OCI-LY1 (cell line): ENCODE measurements at regions not wholly inside any gene's neighbourhood (a gene's known extent, or its start where the extent isn't known, plus 50 kb on each side); places are given as distances from the start of the nearest gene placed in this dataset.

ENCODE experiments used
- H2AFZ ChIP-seq: fragments of 200-600 bp; sonication (generic), shearing (Covaris generic); 2 replicates; pipeline ENCODE4 v1.6.0; 2014; ENCODE audit warnings: antibody characterized with exemption, mild to moderate bottlenecking, low read length
- H3F3A ChIP-seq: fragments of 200-600 bp; sonication (generic), shearing (Covaris generic); 2 replicates; pipeline ENCODE4 v1.6.0; 2014; ENCODE audit warnings: mild to moderate bottlenecking, antibody characterized with exemption, low read length, moderate library complexity; ENCODE audit not compliant: insufficient read depth
- H3K27ac ChIP-seq: fragments of 200-600 bp; sonication (generic); 2 replicates; pipeline ENCODE4 v1.5.1; 2014; ENCODE audit warnings: low read length, mixed run types, mild to moderate bottlenecking, low read depth; ENCODE audit not compliant: poor library complexity, severe bottlenecking
- H3K27me3 ChIP-seq: fragments of 200-600 bp; sonication (generic); 2 replicates; pipeline ENCODE4 v1.6.0; 2014; ENCODE audit warnings: antibody characterized with exemption, mild to moderate bottlenecking, low read length, moderate library complexity; ENCODE audit not compliant: insufficient read depth
- H3K36me3 ChIP-seq: fragments of 200-600 bp; sonication (generic); 2 replicates; pipeline ENCODE4 v1.6.1; 2014; ENCODE audit warnings: mild to moderate bottlenecking, antibody characterized with exemption, low read length, moderate library complexity, mixed read lengths; ENCODE audit not compliant: insufficient read depth
- H3K4me1 ChIP-seq: fragments of 200-600 bp; sonication (generic); 2 replicates; pipeline ENCODE4 v1.5.1; 2014; ENCODE audit warnings: mild to moderate bottlenecking, low read length, moderate library complexity; ENCODE audit not compliant: insufficient read depth, severe bottlenecking
- H3K4me2 ChIP-seq: fragments of 200-600 bp; sonication (generic), shearing (Covaris generic); 2 replicates; pipeline ENCODE4 v1.6.1; 2014; ENCODE audit warnings: low read length
- H3K4me3 ChIP-seq: fragments of 200-600 bp; sonication (generic); 2 replicates; pipeline ENCODE4 v1.5.1; 2014; ENCODE audit warnings: low read length, low read depth, mild to moderate bottlenecking, mixed read lengths; ENCODE audit not compliant: poor library complexity, severe bottlenecking
- H3K79me2 ChIP-seq: fragments of 200-600 bp; shearing (Covaris generic); 2 replicates; pipeline ENCODE4 v1.6.1; 2016; ENCODE audit warnings: mixed run types, low read length, mixed read lengths; ENCODE audit not compliant: insufficient read depth
- H3K9ac ChIP-seq: fragments of 200-600 bp; sonication (generic), shearing (Covaris generic); 2 replicates; pipeline ENCODE4 v1.6.1; 2014; ENCODE audit warnings: mild to moderate bottlenecking, low read length, mixed read lengths
- H3K9me2 ChIP-seq: fragments of 200-600 bp; sonication (generic), shearing (Covaris generic); 2 replicates; pipeline ENCODE4 v1.6.1; 2014; ENCODE audit warnings: low read depth, mild to moderate bottlenecking, low read length, mixed read lengths
- H3K9me3 ChIP-seq: fragments of 200-600 bp; shearing (Covaris generic); 2 replicates; pipeline ENCODE4 v1.6.1; 2014; ENCODE audit warnings: low read length, mixed read lengths
- H4K20me1 ChIP-seq: fragments of 200-600 bp; sonication (generic), shearing (Covaris generic); 2 replicates; pipeline ENCODE4 v1.6.0; 2016; ENCODE audit warnings: mild to moderate bottlenecking, low read length; ENCODE audit not compliant: insufficient read depth
- EZH2 ChIP-seq: fragments of 200-600 bp; sonication (generic), shearing (Covaris generic); IDR thresholded peaks from 2 replicates; pipeline ENCODE4 v1.8.0; 2017; ENCODE audit warnings: borderline replicate concordance, mixed run types, mild to moderate bottlenecking, antibody characterized with exemption, low read length, moderate library complexity, mixed read lengths
- TF ChIP-seq, protein P1 (sequence below): fragments of 200-600 bp; sonication (generic), shearing (Covaris generic); IDR thresholded peaks from 2 replicates; pipeline ENCODE4 v1.5.1; 2017; ENCODE audit warnings: mild to moderate bottlenecking, antibody characterized with exemption, low read length, moderate library complexity, mixed read lengths

- no peak overlapping the region for H3K4me3 ChIP-seq
- no peaks in the 10 kb centered on the region for H3K4me1 ChIP-seq
- no peak overlapping the region for H3K9ac ChIP-seq
- TF ChIP-seq, protein P1, sequence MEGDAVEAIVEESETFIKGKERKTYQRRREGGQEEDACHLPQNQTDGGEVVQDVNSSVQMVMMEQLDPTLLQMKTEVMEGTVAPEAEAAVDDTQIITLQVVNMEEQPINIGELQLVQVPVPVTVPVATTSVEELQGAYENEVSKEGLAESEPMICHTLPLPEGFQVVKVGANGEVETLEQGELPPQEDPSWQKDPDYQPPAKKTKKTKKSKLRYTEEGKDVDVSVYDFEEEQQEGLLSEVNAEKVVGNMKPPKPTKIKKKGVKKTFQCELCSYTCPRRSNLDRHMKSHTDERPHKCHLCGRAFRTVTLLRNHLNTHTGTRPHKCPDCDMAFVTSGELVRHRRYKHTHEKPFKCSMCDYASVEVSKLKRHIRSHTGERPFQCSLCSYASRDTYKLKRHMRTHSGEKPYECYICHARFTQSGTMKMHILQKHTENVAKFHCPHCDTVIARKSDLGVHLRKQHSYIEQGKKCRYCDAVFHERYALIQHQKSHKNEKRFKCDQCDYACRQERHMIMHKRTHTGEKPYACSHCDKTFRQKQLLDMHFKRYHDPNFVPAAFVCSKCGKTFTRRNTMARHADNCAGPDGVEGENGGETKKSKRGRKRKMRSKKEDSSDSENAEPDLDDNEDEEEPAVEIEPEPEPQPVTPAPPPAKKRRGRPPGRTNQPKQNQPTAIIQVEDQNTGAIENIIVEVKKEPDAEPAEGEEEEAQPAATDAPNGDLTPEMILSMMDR, result no peak
- no peak for TF ChIP-seq EZH2
- H3F3A ChIP-seq, result no peaks in the 10 kb centered on the region
- no peaks in the 10 kb centered on the region for H3K9me3 ChIP-seq
- no peaks in the 10 kb centered on the region for H3K27me3 ChIP-seq
- H3K79me2 ChIP-seq, result no peaks in the 10 kb centered on the region
- H4K20me1 ChIP-seq, result no peaks in the 10 kb centered on the region
- no peak overlapping the region for H3K27ac ChIP-seq
- H3K36me3 ChIP-seq, result no peaks in the 10 kb centered on the region
- H3K9me2 ChIP-seq, result no peaks in the 10 kb centered on the region
- no peak overlapping the region for H3K4me2 ChIP-seq
- no peak overlapping the region for H2AFZ ChIP-seq
Measured at GRCh38 chr9:12908895-12909294, 134.1 kb downstream of the LURAP1L start.

DNA sequence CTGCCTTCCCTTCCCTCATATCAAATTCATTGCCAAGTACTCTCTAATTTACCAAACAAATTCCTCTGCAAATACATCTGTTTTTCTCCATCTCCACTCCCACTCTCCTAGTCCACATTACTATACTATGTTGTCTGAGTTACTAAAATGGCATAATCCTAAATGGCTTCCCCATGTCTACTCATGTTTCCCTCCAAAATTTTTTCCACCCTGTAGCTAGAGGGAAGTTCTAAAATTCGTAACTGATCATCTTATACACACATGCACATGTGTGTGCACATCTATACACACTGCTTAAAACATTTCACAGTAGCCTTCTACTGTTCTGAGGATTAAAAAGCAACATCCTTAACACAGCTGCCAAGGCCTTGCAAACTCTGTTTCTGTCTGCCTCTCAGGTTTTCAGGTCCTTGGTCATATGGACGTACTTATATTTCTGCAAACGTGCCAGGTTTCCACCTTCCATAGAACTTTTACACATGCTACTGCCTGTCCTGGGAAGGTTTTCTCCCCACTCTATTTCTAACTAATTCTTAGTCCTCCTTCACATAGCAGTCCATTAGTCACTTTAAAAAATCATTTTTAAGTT, 140.6 kb downstream of the LURAP1L start:
- no peaks in the 10 kb centered on the region for H3F3A ChIP-seq
- H3K9ac ChIP-seq, result no peak overlapping the region
- no peak overlapping the region for H3K4me2 ChIP-seq
- H3K4me3 ChIP-seq, result no peak overlapping the region
- TF ChIP-seq EZH2, result no peak
- TF ChIP-seq, protein P1, result no peak
- no peaks in the 10 kb centered on the region for H3K4me1 ChIP-seq
- no peaks in the 10 kb centered on the region for H4K20me1 ChIP-seq
- H3K27me3 ChIP-seq, result no peaks in the 10 kb centered on the region
- H2AFZ ChIP-seq, result no peak overlapping the region
- H3K27ac ChIP-seq, result no peak overlapping the region
- no peaks in the 10 kb centered on the region for H3K9me3 ChIP-seq
- no peaks in the 10 kb centered on the region for H3K9me2 ChIP-seq
- H3K36me3 ChIP-seq, result no peaks in the 10 kb centered on the region
- H3K79me2 ChIP-seq, result no peaks in the 10 kb centered on the region

DNA sequence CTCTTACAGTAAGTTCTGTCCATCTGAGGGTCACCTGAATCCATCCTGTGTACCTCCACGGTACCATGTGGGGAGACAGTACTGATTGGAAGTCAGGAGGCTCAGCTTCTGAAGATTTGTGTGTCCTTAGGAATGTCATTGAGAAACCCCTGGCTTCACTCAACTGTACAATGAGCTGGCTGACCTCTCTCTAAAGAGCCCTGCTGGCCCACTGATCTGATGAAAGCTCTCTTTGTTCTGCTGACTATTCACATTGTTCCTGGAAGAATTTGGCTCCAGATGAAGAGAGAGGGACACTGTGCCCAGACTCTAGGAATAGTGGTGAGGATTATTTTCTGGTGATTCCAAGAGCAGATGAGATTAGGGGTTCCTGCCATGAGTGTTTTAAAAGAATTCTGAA, 141.2 kb downstream of the LURAP1L start:
- no peak overlapping the region for H3K4me2 ChIP-seq
- H4K20me1 ChIP-seq, result no peaks in the 10 kb centered on the region
- H3K36me3 ChIP-seq, result no peaks in the 10 kb centered on the region
- H3K27me3 ChIP-seq, result no peaks in the 10 kb centered on the region
- H3K27ac ChIP-seq, result no peak overlapping the region
- H3K79me2 ChIP-seq, result no peaks in the 10 kb centered on the region
- no peaks in the 10 kb centered on the region for H3F3A ChIP-seq
- H3K4me3 ChIP-seq, result no peak overlapping the region
- no peak overlapping the region for H3K9ac ChIP-seq
- no peaks in the 10 kb centered on the region for H3K4me1 ChIP-seq
- no peaks in the 10 kb centered on the region for H3K9me2 ChIP-seq
- TF ChIP-seq, protein P1, result no peak
- TF ChIP-seq EZH2, result no peak
- H2AFZ ChIP-seq, result no peak overlapping the region
- no peaks in the 10 kb centered on the region for H3K9me3 ChIP-seq
